Testis (tissue), 2 donors: ENCODE measurements at regions not wholly inside any gene's neighbourhood (a gene's known extent, or its start where the extent isn't known, plus 50 kb on each side); places are given as distances from the start of the nearest gene placed in this dataset.

ENCODE experiments used
- DNase-seq: peaks from one replicate; pipeline ENCODE4 v3.0.0-alpha.2; 2019
- H3K27ac ChIP-seq, 2 donors: fragments of 200-600 bp; sonication (generic); one replicate each; pipeline ENCODE4 v1.5.1; 2019
- H3K27me3 ChIP-seq: fragments of 200-600 bp; sonication (generic); one replicate; pipeline ENCODE4 v1.5.1; 2019
- H3K36me3 ChIP-seq: fragments of 200-600 bp; sonication (generic); one replicate; pipeline ENCODE4 v1.5.1; 2017; ENCODE audit warnings: low read depth; ENCODE audit errors: missing control alignments
- H3K4me1 ChIP-seq: fragments of 200-600 bp; sonication (generic); one replicate; pipeline ENCODE4 v1.5.1; 2019
- H3K4me3 ChIP-seq, 2 donors: fragments of 200-600 bp; sonication (generic); one replicate each; pipeline ENCODE4 v1.5.1; 2017 to 2019
- H3K9me3 ChIP-seq: fragments of 200-600 bp; sonication (generic); one replicate; pipeline ENCODE4 v1.5.1; 2017
- CTCF ChIP-seq, 3 experiments: fragments of 450-650 bp in 2 of 3; fragments of 200-600 bp in 1 of 3; sonication (generic) in 1 of 3; IDR thresholded peaks; one replicate each; pipeline ENCODE4 v1.5.1; 2016 to 2019; ENCODE audit warnings: antibody characterized with exemption in 3 of 3, mild to moderate bottlenecking in 2 of 3, moderate library complexity in 1 of 3
- POLR2A ChIP-seq: fragments of 450-650 bp; IDR thresholded peaks from one replicate; pipeline ENCODE4 v1.6.1; 2017; ENCODE audit warnings: antibody characterized with exemption, mild to moderate bottlenecking, moderate library complexity
- WGBS, 2 donors: methylation state at CpG; one replicate each; pipeline ENCODE4 v1.1.5; 2018; 5-methylcytosine and 5-hydroxymethylcytosine counted together
- intact Hi-C: fragments of 100-400 bp; cut with DNase I; formaldehyde crosslinking; loops from one replicate; pipeline ENCODE4 v1.15.1; 2023; ENCODE audit warnings: low total_unique reads

- intact Hi-C loops: no loop called here
- WGBS, 2 donors: 58 to 59% methylated on average over 5 of the region's 5 CpGs
- Histone ChIP-seq H3K27ac (no peak overlapping the region), H3K9me3 (no peaks in the 10 kb centered on the region), H3K36me3 (no peaks in the 10 kb centered on the region), H3K4me3 (no peak overlapping the region), H3K27me3 (no peaks in the 10 kb centered on the region), H3K4me1 (no peaks in the 10 kb centered on the region)
- TF ChIP-seq CTCF (IDR thresholded peaks at IDR 0.05) (no peak), POLR2A (no peak)
- no peak for DNase-seq
Observed at GRCh38 chr2:106953779-106954178, 67.8 kb upstream of the ST6GAL2 start.

- intact Hi-C loops: no loop called here
- H3K36me3 ChIP-seq: no peaks in the 10 kb centered on the region
- WGBS, 2 donors: 57 to 62% methylated on average over 3 of the region's 3 CpGs
- no peak for DNase-seq
- H3K27me3 ChIP-seq: no peaks in the 10 kb centered on the region
- no peak for TF ChIP-seq POLR2A
- TF ChIP-seq CTCF (IDR thresholded peaks at IDR 0.05): no peak
- no peaks in the 10 kb centered on the region for H3K9me3 ChIP-seq
- no peak overlapping the region for H3K4me3 ChIP-seq
- no peaks in the 10 kb centered on the region for H3K4me1 ChIP-seq
- no peak overlapping the region for H3K27ac ChIP-seq
Observed at GRCh38 chr2:106954304-106954703, 68.3 kb upstream of the ST6GAL2 start.

GRCh38 chr2:106956416-106956815 lies 70.4 kb upstream of the ST6GAL2 start:
- no peaks in the 10 kb centered on the region for H3K4me1 ChIP-seq
- H3K36me3 ChIP-seq: no peaks in the 10 kb centered on the region
- WGBS, 2 donors: 51 to 73% methylated on average over 7 of the region's 7 CpGs
- H3K4me3 ChIP-seq: no peak overlapping the region
- no peaks in the 10 kb centered on the region for H3K9me3 ChIP-seq
- H3K27ac ChIP-seq: no peak overlapping the region
- intact Hi-C loops: no loop called here
- DNase-seq: no peak
- TF ChIP-seq CTCF (IDR thresholded peaks at IDR 0.05) (no peak), POLR2A (no peak)
- H3K27me3 ChIP-seq: no peaks in the 10 kb centered on the region

- Histone ChIP-seq H3K4me1 (no peaks in the 10 kb centered on the region), H3K36me3 (no peaks in the 10 kb centered on the region), H3K9me3 (no peaks in the 10 kb centered on the region), H3K27ac (no peak overlapping the region), H3K27me3 (no peaks in the 10 kb centered on the region), H3K4me3 (no peak overlapping the region)
- TF ChIP-seq CTCF (IDR thresholded peaks at IDR 0.05): no peak
- TF ChIP-seq POLR2A: no peak
- no peak for DNase-seq
- intact Hi-C loops: no loop called here
- WGBS, 2 donors: 25 to 47% methylated on average over 3 of the region's 3 CpGs
Observed at GRCh38 chr2:106956879-106957278, 70.9 kb upstream of the ST6GAL2 start.

- WGBS, 2 donors: 89 to 93% methylated on average over 1 of the region's 1 CpG
- Histone ChIP-seq H3K4me1 (no peaks in the 10 kb centered on the region), H3K4me3 (no peak overlapping the region), H3K36me3 (no peaks in the 10 kb centered on the region), H3K9me3 (no peaks in the 10 kb centered on the region), H3K27ac (no peak overlapping the region), H3K27me3 (no peaks in the 10 kb centered on the region)
- intact Hi-C loops: no loop called here
- TF ChIP-seq CTCF (IDR thresholded peaks at IDR 0.05): no peak
- no peak for TF ChIP-seq POLR2A
- no peak for DNase-seq
Observed at GRCh38 chr2:106959975-106960682, 74.2 kb upstream of the ST6GAL2 start.
